Memory B cell (primary cell): ENCODE measurements at regions not wholly inside any gene's neighbourhood (a gene's known extent, or its start where the extent isn't known, plus 50 kb on each side); places are given as distances from the start of the nearest gene placed in this dataset.
"Not testable (repeated sequence)": the region's sequence is repeated elsewhere in the genome, so short reads cannot be mapped to it uniquely, and the experiment has no call there.

Experiments
- ATAC-seq: fragments of 150-1000 bp; cut with Tn5 transposase; 2 replicates; pipeline ENCODE4 v1.10.0; 2021; ENCODE audit warnings: low read depth, mild to moderate bottlenecking, moderate library complexity
- DNase-seq, 2 donors: peaks; one replicate each; pipeline ENCODE4 v3.0.0; 2022; ENCODE audit warnings: low spot score in 2 of 2
- H3K27ac Mint-ChIP-seq: one replicate; pipeline ENCODE4 v1.8.0; 2022; ENCODE audit warnings: mild to moderate bottlenecking, moderate library complexity, mixed read lengths
- H3K27me3 Mint-ChIP-seq: one replicate; pipeline ENCODE4 v1.8.0; 2022; ENCODE audit warnings: mixed read lengths
- H3K36me3 Mint-ChIP-seq: one replicate; pipeline ENCODE4 v1.8.0; 2022; ENCODE audit warnings: mild to moderate bottlenecking, mixed read lengths
- H3K4me1 Mint-ChIP-seq: one replicate; pipeline ENCODE4 v1.8.0; 2022; ENCODE audit warnings: mixed read lengths
- H3K4me3 Mint-ChIP-seq: one replicate; pipeline ENCODE4 v1.8.0; 2022; ENCODE audit warnings: mild to moderate bottlenecking, moderate library complexity, mixed read lengths
- H3K9me3 Mint-ChIP-seq: one replicate; pipeline ENCODE4 v1.8.0; 2022; ENCODE audit warnings: mixed read lengths

- not testable (repeated sequence) for H3K9me3 Mint-ChIP-seq, H3K4me1 Mint-ChIP-seq, DNase-seq, H3K36me3 Mint-ChIP-seq, ATAC-seq, H3K27me3 Mint-ChIP-seq, H3K27ac Mint-ChIP-seq, H3K4me3 Mint-ChIP-seq
Observed at GRCh38 chr2:95775193-95775531, 183.4 kb downstream of the TRIM43 start.
